ENCODE measurements at regions not wholly inside any gene's neighbourhood (a gene's known extent, or its start where the extent isn't known, plus 50 kb on each side); places are given as distances from the start of the nearest gene placed in this dataset.

DNA sequence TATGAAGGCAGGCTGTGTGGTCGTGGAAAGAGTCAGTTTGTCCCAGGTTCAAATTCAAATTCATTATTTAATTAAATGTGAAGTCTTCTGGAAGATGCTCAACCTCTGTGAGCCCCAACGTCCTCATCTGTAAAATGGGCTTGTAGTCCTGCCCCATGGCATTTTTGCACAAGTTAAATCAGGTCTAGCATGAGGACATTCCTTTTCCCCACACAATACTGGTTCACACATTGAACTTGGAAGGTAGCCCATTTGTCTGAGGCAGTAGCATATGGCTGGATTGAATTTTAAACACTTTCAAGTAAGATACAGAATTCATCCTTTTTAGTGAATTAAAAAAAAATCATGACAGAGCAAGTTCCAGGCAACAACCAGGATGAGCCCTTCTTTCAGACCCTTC, 665.4 kb upstream of the HS6ST1 start:
- Histone ChIP-seq H3K9me2 (replicated peaks; ENCODE audit: insufficient read depth, low read length) (no peaks in the 10 kb centered on the region), H3F3A (ENCODE audit: insufficient read depth) (no peaks in the 10 kb centered on the region), H3K79me2 (ENCODE audit: insufficient read depth, low read length) (no peaks in the 10 kb centered on the region), H3K4me3 (ENCODE audit: insufficient read depth, low read length, poor library complexity, severe bottlenecking) (no peak overlapping the region), H3K36me3 (ENCODE audit: low read length) (no peaks in the 10 kb centered on the region), H3K27me3 (ENCODE audit: low read length) (no peaks in the 10 kb centered on the region), H4K20me1 (ENCODE audit: low read depth, low read length) (no peaks in the 10 kb centered on the region), H3K4me2 (ENCODE audit: low read depth, low read length, poor library complexity, severe bottlenecking) (no peak overlapping the region), H3K27ac (ENCODE audit: low read depth, low read length) (no peak overlapping the region), H3K9ac (ENCODE audit: low read length) (no peak overlapping the region), H2AFZ (ENCODE audit: low read depth, low read length, severe bottlenecking) (no peak overlapping the region), H3K9me3 (ENCODE audit: insufficient read depth, low read length) (no peaks in the 10 kb centered on the region)
- TF ChIP-seq, protein P1, sequence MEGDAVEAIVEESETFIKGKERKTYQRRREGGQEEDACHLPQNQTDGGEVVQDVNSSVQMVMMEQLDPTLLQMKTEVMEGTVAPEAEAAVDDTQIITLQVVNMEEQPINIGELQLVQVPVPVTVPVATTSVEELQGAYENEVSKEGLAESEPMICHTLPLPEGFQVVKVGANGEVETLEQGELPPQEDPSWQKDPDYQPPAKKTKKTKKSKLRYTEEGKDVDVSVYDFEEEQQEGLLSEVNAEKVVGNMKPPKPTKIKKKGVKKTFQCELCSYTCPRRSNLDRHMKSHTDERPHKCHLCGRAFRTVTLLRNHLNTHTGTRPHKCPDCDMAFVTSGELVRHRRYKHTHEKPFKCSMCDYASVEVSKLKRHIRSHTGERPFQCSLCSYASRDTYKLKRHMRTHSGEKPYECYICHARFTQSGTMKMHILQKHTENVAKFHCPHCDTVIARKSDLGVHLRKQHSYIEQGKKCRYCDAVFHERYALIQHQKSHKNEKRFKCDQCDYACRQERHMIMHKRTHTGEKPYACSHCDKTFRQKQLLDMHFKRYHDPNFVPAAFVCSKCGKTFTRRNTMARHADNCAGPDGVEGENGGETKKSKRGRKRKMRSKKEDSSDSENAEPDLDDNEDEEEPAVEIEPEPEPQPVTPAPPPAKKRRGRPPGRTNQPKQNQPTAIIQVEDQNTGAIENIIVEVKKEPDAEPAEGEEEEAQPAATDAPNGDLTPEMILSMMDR (IDR thresholded peaks at IDR 0.05; ENCODE audit: insufficient read depth, low read length, poor library complexity, severe bottlenecking) = no peak
- TF ChIP-seq EZH2phosphoT487 (conservative IDR thresholded peaks at IDR 0.05; ENCODE audit: low read length) = no peak

DNA sequence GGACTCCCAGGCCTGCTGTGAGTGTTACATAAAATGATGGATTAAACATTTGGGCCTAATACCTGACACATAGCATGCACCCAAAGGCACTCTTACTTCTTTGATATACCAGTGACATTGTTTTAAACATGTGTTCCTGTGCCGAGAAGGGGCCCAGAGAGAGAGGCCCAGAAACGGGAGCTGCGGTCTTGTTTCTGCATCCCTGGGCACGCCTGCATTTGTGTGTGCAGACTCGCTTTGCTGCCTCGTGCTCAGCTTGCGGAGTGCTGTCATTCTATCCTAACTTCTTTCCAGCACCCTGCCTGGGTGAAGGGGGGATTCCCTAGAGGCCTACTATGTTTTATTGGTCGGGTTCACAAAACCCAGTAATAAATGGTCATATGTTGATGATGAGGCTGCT, 666.2 kb upstream of the HS6ST1 start:
- no peaks in the 10 kb centered on the region for H3K27me3 ChIP-seq (ENCODE audit: low read length)
- H4K20me1 ChIP-seq (ENCODE audit: low read depth, low read length) = no peaks in the 10 kb centered on the region
- no peak overlapping the region for H3K4me2 ChIP-seq (ENCODE audit: low read depth, low read length, poor library complexity, severe bottlenecking)
- TF ChIP-seq, protein P1 (IDR thresholded peaks at IDR 0.05; ENCODE audit: insufficient read depth, low read length, poor library complexity, severe bottlenecking) = no peak
- TF ChIP-seq EZH2phosphoT487 (conservative IDR thresholded peaks at IDR 0.05; ENCODE audit: low read length) = no peak
- no peaks in the 10 kb centered on the region for H3K36me3 ChIP-seq (ENCODE audit: low read length)
- H3K27ac ChIP-seq (ENCODE audit: low read depth, low read length) = no peak overlapping the region
- no peak overlapping the region for H3K9ac ChIP-seq (ENCODE audit: low read length)
- H3K9me2 ChIP-seq (replicated peaks; ENCODE audit: insufficient read depth, low read length) = no peaks in the 10 kb centered on the region
- H3K9me3 ChIP-seq (ENCODE audit: insufficient read depth, low read length) = no peaks in the 10 kb centered on the region
- no peak overlapping the region for H2AFZ ChIP-seq (ENCODE audit: low read depth, low read length, severe bottlenecking)
- no peaks in the 10 kb centered on the region for H3F3A ChIP-seq (ENCODE audit: insufficient read depth)
- no peaks in the 10 kb centered on the region for H3K79me2 ChIP-seq (ENCODE audit: insufficient read depth, low read length)
- no peak overlapping the region for H3K4me3 ChIP-seq (ENCODE audit: insufficient read depth, low read length, poor library complexity, severe bottlenecking)

DNA sequence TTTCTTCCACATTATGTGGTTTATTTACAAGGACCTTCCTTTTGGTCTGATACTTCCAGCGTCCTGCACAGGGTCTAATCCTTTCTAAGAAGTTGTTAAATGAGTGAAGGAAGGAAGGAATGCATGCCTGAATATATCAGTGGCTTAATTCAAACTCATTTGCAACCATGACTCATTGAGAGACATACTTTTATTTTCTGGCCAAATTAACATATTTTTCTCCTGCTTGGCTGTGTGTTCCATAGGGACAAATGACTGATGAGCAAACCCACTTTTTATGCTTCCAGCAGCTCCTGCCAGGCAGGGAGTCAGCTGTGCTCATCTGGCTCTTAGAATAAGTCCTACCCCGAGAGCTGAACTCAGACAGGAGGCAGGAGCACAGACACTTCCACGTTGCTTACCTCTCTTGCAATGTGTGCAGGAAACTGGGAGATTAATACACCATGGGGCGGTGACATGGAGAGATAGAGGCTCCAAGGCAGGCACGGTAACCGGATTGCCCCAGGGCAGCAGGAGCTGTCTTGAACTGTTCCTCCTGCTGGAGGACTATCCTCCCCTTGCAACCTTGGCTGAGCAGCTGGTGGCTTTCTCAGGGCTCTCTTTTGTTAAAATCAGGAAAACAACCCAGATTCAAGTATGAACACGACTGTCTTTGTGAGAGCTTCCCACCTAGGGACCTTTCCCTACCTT, 667.5 kb upstream of the HS6ST1 start:
- TF ChIP-seq EZH2phosphoT487 (conservative IDR thresholded peaks at IDR 0.05; ENCODE audit: low read length) = no peak
- TF ChIP-seq, protein P1 (IDR thresholded peaks at IDR 0.05; ENCODE audit: insufficient read depth, low read length, poor library complexity, severe bottlenecking) = no peak
- H3K9ac ChIP-seq (ENCODE audit: low read length) = no peak overlapping the region
- H2AFZ ChIP-seq (ENCODE audit: low read depth, low read length, severe bottlenecking) = no peak overlapping the region
- H3K36me3 ChIP-seq (ENCODE audit: low read length) = no peaks in the 10 kb centered on the region
- H4K20me1 ChIP-seq (ENCODE audit: low read depth, low read length) = no peaks in the 10 kb centered on the region
- no peak overlapping the region for H3K4me2 ChIP-seq (ENCODE audit: low read depth, low read length, poor library complexity, severe bottlenecking)
- no peak overlapping the region for H3K27ac ChIP-seq (ENCODE audit: low read depth, low read length)
- H3K27me3 ChIP-seq (ENCODE audit: low read length) = no peaks in the 10 kb centered on the region
- no peaks in the 10 kb centered on the region for H3K79me2 ChIP-seq (ENCODE audit: insufficient read depth, low read length)
- no peaks in the 10 kb centered on the region for H3K9me2 ChIP-seq (replicated peaks; ENCODE audit: insufficient read depth, low read length)
- H3F3A ChIP-seq (ENCODE audit: insufficient read depth) = no peaks in the 10 kb centered on the region
- no peaks in the 10 kb centered on the region for H3K9me3 ChIP-seq (ENCODE audit: insufficient read depth, low read length)
- H3K4me3 ChIP-seq (ENCODE audit: insufficient read depth, low read length, poor library complexity, severe bottlenecking) = no peak overlapping the region
